ENCODE measurements at regions not wholly inside any gene's neighbourhood (a gene's known extent, or its start where the extent isn't known, plus 50 kb on each side); places are given as distances from the start of the nearest gene placed in this dataset.
"Not testable (repeated sequence)": the region's sequence is repeated elsewhere in the genome, so short reads cannot be mapped to it uniquely, and the experiment has no call there.

DNA sequence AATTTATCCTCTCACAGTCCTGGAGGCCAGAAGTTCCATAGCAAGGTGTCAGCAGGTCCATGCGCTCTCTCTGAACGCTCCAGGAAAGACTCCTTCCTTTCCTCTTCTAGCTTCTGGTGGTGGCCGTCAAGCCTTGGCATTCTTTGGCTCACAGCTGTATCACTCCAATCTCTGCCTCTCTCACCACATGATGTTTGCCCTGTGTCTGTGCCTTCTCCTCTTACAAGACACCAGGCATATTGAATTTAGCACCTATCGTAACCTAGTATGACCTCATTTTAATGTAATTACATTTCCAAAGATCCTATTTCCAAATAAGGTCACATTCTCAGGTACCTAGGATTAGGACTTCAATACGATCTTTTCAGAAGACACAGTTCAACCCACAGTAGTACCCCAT, 428.5 kb downstream of the CD83 start:
- DNase-seq, result no peak

DNA sequence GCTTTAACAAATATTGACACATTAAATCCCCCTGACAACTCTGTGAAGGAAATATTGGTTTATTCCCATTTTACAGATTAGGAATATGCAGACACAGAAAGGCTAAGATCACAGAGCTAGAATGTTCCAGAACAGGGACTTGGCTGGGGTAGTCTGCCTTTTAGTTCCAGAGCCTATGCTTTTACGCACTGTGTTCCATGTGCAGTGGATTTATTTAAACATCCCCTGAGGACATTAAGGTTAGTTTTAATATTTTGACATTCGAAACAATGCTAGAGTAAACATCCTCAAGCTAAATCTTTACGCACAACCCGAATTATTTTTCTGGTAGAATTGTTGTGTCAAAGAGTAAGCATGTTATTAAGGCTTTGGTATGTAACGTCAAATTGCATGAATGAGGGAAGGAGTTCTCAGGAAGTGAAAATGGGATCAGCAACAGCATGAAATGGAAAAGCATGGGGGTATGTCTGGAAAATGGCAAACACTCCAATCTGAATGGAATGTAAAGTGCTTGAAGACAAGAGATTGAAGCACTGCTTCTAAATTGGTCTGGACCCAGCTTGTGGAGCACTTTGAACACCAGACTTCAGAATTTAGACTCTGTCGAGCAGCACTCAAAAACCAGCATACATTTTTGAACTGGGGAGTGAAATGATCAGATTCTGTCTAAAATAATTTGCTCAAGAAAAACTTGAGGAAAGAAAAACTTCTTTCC, 429.9 kb downstream of the CD83 start:
- no peak for DNase-seq

DNA sequence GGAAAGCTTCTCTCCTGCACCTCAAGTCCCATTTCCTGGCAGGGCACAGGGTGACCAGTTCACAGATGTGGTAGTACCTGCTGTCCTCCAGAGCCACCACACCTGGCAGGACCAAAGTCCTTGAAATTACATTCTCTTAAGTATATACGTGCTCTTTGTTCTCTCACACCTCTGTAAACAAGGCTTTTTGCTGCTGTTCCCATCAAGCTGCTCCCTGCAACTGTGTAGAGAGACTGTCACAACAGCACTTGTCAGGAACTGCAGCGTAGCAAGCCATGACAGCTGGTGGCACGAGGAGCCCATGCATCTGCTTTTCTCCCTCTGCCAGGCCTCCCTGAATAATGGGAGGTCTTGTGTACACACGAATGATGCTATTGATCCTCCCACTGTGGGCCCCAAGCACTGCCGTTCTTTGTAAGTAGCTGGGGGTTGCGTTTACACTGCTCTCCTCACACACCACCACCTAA, 431.8 kb downstream of the CD83 start:
- no peak for DNase-seq

DNA sequence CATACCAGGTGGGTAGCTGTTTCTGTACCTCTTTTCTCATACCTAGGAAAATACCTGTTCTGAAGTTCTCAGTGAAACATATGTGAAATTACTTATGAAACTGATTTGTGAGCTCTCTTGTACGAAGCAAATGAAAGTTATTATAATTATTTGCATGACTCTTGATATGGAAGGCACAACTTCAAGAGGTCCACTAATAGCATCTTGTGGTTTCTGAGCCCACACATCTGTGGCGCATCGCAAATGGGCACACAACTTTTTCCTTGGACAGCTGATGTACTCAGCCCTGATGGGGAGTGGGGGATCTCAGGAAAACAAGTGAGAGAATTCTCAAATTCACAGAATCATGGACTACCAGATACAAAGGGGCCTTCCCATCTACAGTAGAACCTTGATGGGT, 432.3 kb downstream of the CD83 start:
- DNase-seq, result no peak

DNA sequence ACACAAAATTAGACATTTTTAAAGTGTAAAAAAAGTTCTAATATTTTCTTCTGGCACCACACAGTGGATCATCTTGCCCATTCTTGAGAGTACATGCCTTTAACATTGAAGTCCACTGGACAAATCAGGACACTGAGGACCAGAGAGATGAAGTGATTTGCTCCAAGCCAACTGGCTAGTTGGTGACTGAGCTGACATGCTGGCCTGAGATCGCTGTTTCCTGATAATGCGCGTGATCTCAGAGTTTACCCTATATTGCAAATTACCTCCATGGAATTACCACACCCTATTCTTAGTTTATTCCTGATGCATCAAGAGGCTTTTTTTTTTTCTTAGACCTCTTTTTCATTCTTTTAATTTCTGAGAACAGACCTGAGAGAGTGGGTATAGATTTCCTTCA, 432.8 kb downstream of the CD83 start:
- no peak for DNase-seq

DNA sequence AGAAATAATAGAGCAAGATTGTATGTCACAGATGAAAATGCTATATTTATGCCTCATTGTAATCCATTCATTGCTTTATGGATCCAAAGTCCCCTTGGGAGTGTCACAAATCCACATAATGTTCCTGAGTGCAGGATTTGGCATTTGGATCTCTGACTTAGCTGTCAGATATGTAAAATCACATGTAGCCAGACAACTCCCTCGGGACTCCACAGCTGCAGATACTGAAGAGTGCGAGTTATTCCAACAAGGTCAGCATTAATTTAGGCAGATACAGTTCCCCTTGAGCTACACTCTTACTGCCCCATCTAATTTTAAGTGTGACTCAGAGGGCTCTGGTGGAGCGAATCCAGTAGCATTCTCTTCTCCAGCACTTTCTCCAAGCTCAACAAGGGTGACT, 433.2 kb downstream of the CD83 start:
- DNase-seq, result no peak

DNA sequence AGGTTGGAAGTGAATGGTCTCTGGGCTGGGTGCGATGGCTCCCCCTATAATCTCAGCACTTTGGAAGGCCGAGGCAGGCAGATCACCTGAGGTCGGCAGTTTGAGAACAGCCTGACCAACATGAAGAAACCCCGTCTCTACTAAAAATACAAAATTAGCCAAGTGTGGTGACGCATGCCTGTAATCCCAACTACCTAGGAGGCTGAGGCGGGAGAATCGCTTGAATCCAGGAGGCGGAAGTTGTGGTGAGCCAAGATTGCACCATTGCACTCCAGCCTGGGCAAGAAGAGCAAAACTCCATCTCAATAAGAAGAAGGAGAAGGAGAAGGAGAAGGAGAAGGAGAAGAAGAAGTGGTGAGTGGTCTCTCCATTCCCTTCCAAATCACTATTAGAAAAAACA, 434.0 kb downstream of the CD83 start:
- not testable (repeated sequence) for DNase-seq

DNA sequence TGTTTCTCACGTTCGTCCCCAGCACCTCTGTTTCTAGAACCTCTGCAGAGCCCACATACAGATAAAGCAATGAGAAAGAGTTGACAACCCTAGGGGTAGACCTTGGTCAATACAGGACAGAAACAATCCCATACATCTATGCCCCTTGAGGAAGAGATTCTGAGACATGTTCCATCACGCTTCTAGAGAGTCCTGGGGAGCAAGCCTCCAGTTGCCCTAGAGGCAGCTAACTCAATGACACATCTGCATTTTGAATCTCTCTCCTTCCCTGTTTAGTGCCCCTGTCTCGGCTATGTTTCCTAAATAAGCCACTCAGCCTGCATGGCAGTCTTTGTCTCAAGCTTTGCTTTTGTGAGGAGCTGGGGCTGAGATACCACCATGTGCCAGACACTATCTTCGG, 435.3 kb downstream of the CD83 start:
- no peak for DNase-seq

DNA sequence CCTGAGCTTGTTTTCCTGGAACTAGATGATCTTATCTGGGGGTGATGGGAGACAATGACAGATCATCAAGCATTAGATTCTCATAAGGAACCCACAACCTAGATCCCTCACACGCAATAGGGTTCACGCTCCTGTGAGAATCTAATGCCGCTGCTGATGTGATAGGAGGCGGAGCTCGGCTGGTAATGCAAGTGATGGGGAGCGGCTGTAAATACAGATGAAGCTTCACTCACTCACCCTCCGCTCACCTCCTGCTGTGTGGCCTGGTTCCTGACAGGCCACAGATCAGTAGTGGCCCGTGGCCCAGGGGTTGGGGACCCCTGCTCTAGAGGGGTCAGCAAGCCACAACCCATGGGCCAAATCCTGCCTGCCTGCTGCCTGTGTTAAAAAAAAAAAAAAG, 435.9 kb downstream of the CD83 start:
- DNase-seq, result no peak

DNA sequence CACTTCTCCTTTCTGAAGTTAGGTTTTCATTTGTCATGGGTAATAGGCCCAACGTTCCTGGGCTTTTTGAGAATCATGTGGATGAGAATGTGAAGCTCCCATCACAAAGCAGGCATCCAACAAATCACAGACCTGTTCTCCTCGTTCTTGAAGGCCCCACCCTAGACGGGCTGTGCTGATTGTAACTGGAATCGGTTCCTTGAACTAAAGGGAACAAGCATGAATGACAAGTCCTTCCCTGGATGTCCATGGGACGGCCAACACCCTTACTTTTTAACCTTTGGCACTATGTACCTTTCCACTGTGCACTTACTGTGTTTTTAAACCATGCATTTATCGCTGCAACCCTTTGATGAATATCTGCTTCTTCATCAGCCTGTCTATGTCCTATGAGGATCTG, 438.2 kb downstream of the CD83 start:
- DNase-seq, result no peak

DNA sequence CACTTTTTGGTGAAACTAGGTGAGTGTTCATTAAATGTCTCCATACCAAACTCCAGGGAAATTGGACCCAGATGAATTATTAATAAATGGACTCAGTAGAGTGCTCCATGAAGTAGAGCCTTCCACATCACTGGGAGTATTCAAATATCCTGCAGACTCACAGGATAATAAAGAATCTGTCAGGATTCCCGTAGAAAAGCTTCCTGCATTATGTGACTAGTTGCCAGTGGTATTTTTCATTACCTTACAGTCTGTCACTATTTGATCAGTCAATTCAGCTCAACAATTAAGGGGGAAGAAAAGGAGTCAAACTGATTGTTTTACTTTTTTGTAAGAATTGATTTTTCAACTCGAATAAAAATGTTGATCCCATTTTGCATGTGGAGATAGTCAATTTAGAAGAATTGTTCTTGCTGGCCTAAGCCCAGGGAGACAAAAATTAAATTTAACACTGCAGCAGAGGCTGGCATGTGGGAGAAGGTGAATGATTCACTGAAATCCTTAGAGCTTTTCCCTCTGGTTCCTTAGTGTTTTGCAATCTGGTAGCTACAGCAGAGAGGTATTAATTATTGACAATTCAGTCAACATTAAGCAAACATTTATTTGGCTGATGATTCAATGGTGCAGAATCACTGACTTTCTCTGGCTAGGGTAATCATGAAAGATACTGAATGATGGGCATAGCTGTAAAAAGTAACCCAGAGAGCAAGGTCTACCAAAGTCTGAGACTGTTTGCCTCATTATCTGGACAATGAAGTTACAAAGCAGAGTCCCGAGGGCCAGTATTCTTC, 442.4 kb downstream of the CD83 start:
- DNase-seq, result no peak

DNA sequence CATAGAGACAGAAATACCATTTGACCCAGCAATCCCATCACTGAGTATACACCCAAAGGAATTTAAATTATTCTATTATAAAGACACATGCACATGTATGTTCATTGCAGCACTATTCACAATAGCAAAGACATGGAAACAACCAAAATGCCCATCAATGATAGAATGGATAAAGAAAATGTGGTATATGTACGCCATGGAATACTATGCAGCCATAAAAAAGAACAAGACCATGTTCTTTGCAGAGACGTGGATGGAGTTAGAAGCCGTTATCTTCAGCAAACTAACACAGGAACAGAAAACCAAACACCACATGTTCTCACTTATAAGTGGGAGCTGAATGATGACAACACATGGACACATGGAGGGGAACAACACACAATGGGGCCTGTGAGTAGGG, 444.0 kb downstream of the CD83 start:
- DNase-seq, result not testable (repeated sequence)

DNA sequence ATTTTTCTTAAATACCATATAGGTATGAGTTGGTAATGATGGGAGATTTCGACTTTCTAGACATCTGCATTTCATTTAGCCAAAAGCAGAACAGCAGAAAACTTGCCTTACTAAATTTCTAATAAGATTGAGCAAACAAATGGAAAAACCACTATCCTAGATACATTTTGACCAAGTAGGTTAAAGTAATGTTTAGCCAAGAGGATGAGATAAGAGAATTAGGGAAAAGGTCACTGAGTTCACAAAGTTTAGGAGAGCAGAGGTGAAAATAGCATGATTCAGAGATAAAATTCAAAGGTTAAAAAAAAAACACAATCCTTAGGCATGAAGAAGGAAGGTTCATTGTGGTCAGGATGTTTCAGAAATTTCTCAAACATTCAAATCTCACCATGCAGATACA, 450.3 kb downstream of the CD83 start:
- DNase-seq, result no peak

DNA sequence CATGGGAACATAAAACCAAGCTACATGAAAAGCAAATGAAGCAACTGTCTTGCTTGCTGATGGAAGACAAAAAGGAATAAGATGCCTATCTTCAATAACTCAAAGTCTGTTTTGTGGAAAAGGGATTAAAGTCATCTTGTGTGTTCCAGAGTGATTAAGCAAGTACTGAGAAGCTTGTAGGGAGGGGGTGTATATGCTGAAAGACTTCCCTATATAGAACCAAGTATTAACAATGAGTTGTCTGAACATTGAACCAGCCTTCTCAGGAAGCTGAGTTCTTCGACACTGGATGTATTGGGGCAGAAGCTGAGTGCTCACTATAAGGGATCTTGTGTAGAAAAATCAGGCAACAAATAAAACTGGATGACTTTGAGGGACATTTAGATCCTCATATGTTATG, 451.8 kb downstream of the CD83 start:
- DNase-seq, result no peak

DNA sequence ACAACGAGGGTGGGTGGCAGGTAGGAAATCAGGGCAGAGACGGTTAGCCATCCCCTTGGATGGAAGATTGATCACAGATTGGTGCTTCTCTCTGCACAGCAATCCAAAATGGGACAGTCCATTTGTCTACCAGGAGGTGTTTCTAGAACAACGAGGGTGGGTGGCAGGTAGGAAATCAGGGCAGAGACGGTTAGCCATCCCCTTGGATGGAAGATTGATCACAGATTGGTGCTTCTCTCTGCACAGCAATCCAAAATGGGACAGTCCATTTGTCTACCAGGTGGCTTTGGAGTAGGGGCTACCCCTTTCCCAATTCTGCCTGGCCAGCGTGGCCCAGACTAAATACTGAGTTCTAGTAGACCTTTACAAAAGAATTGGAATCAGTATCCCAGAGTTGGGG, 452.3 kb downstream of the CD83 start:
- DNase-seq, result not testable (repeated sequence)

DNA sequence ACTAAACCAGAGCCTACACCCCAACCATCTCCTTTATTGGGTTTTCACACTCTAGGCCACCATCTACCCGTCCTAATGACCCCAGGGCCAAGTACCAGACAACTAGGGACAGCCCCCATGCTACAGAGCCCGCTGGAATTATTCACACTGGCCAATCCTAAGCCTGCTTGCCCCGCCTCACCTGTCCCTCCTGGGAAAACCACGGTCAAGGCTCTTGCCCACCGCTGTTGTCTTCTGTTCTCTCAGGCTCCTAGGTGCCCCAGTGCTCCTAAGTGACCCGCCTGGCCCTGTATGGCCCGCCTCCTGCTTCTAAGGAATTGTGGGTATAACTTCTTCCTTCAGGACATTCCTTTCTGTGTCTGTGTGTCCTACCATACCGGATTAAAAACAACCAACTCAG, 453.4 kb downstream of the CD83 start:
- DNase-seq, result no peak

DNA sequence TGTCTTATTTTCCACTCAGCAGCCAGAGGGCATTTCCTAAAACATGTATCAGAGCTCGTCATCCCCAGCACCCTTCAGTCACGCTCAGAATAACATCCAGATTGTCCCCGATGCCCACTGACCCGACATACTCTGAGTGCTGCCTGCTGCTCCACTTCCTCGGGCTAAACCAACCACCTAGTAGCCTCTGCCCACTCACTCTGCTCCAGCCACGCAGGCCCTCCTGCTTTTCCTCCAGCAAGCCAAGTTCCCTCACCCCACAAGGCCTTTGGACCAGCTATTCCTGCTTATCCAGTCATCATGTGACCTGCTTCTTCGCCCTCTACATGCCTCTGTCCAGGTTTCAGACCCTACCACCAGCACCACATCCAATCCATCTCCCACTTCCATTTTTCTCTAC, 454.2 kb downstream of the CD83 start:
- DNase-seq, result no peak

DNA sequence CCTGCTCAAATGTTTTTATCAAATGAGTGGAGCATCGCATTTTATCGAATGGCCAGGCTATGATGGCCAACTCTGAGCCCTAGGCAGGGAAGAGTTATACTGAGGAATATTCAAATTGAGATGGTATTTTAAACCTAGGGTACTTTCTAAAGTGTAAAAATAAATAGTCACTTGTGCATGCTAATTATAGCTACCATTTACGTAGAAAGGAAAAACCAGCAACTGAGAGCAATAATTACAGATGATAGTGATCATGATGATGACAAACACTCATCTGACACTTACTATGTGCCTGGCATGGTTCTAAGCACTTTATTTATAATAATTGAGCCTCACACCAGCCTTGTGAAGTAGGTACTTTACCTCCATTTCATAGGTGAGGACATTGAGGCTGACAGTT, 455.7 kb downstream of the CD83 start:
- no peak for DNase-seq

DNA sequence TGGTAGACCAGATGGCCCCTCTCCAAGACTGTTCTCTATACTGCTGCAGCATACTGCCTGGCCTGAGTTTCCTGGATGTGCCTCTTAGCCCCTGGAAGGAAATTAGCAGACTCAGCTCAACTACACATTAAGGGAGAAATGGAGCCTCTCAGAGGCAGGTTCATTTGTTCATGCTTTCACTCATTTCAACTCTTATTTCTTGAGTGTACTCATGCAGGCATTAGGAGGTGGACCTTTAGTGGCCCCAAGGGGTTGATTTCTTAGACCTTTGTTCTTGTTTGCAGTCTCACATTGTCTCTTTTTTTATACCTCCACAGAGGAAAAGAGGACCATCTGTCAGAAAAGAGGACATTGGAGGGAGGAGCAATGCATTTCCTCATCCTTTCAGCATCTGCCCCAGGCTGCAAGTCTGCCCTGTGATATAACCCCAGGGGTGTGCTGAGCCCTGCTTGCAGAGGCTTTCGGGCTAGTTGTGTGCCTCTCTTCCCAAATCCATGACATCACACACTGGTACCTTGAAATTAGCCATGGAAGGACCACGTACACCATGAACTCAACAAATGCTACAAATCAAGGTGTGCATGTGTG, 456.2 kb downstream of the CD83 start:
- no peak for DNase-seq

DNA sequence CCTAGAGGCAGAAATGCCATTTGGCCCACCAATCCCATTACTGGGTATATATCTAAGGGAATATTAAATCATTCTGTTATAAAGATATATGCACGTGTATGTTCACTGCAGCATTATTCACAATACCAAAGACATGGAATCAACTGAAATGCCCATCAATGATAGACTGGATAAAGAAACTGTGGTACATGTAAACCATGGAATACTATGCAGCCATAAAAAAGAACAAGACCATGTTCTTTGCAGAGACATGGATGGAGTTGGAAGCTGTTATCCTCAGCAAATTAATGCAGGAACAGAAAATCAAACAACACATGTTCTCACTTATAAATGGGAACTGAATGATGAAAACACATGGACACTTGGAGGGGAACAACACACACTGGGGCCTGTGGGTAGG, 458.4 kb downstream of the CD83 start:
- no peak for DNase-seq

DNA sequence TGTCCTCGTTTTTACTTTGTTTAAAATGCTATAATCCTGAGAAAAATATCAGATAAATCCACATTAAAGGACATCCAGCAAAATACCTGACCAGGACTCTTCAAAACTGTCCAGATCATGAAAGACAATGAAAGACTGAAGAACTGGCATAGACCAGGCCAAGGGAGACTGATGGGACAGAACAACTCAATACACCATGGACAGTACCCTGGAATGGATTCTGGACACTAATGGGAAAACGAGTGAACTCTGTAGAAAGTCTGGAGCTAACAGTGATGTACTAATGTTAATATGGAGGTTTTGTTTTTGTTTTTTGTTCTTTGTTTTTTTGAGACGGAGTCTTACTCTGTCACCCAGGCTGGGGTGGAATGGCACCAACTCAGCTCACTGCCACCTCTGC, 461.4 kb downstream of the CD83 start:
- no peak for DNase-seq

DNA sequence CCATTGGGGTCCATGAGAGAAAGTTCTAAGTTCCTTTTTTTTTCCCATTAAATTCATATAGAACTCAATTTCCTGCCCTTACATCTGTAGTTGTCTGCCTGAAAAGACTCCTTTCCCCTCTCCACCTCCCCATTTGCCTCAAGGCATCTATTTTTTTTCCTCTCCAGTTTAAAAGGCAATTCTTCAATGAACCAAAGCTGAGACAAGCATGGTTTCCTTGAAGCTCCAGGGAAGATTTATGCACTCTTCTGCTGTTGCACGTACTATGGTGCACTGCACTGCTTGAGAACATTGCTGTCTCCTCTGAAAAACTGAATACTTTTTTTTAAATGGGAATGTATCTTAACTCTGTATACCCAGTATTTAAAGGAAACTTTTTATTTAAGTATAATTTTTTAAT, 465.2 kb downstream of the CD83 start:
- no peak for DNase-seq

DNA sequence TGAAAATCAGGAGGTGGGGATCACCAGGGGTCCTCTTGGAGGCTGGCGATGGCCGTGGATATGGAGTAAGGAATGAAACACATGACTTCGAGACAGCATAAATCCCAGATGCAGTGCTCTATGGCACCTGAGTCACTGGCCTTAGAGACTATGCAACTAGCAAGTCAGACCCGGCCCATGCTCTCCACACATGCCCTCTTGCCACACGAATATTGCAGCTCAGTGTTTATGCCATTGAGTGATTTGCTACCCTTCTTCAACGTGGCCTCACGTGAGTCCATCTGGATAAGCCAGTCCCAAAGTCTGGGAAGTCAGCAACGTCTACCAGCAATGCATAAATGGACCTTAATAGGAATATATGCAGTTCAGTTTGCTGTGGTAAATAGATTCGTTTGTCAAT, 466.3 kb downstream of the CD83 start:
- no peak for DNase-seq

DNA sequence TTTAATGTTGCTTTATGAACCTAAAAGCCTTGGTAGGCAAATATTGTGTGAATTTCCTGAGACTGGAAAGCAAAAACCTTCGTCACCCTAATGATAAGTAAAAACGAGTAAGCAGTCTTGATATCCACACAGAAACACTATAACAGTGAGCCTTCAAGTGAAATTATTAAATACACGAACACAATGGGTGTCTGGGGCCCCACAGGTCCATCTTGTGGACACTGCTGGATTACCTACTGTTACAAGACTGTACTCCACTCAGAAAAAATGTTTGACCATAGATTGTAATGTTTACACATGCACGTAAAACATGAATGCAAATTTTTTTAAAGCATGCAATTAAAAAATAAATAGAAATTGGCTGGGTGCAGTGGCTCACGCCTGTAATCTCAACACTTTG, 466.9 kb downstream of the CD83 start:
- DNase-seq, result no peak

All from SIG-M5 (cell line).